ENCODE measurements at regions not wholly inside any gene's neighbourhood (a gene's known extent, or its start where the extent isn't known, plus 50 kb on each side); places are given as distances from the start of the nearest gene placed in this dataset.

- no peak for TF ChIP-seq POLR2A (IDR thresholded peaks at IDR 0.05)
- TF ChIP-seq, protein P1, sequence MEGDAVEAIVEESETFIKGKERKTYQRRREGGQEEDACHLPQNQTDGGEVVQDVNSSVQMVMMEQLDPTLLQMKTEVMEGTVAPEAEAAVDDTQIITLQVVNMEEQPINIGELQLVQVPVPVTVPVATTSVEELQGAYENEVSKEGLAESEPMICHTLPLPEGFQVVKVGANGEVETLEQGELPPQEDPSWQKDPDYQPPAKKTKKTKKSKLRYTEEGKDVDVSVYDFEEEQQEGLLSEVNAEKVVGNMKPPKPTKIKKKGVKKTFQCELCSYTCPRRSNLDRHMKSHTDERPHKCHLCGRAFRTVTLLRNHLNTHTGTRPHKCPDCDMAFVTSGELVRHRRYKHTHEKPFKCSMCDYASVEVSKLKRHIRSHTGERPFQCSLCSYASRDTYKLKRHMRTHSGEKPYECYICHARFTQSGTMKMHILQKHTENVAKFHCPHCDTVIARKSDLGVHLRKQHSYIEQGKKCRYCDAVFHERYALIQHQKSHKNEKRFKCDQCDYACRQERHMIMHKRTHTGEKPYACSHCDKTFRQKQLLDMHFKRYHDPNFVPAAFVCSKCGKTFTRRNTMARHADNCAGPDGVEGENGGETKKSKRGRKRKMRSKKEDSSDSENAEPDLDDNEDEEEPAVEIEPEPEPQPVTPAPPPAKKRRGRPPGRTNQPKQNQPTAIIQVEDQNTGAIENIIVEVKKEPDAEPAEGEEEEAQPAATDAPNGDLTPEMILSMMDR (IDR thresholded peaks at IDR 0.05 in 4 of 5, conservative IDR thresholded peaks at IDR 0.05 in 1 of 5): no peak
Observed at GRCh38 chr9:79196606-79197005, 375.2 kb upstream of the TLE4 start.

Data from gastrocnemius medialis (tissue), 4 donors.